OCI-LY1 (cell line): ENCODE measurements at regions not wholly inside any gene's neighbourhood (a gene's known extent, or its start where the extent isn't known, plus 50 kb on each side); places are given as distances from the start of the nearest gene placed in this dataset.

Source experiments
- H2AFZ ChIP-seq: fragments of 200-600 bp; sonication (generic), shearing (Covaris generic); 2 replicates; pipeline ENCODE4 v1.6.0; 2014; ENCODE audit warnings: antibody characterized with exemption, mild to moderate bottlenecking, low read length
- H3F3A ChIP-seq: fragments of 200-600 bp; sonication (generic), shearing (Covaris generic); 2 replicates; pipeline ENCODE4 v1.6.0; 2014; ENCODE audit warnings: mild to moderate bottlenecking, antibody characterized with exemption, low read length, moderate library complexity; ENCODE audit not compliant: insufficient read depth
- H3K27ac ChIP-seq: fragments of 200-600 bp; sonication (generic); 2 replicates; pipeline ENCODE4 v1.5.1; 2014; ENCODE audit warnings: low read length, mixed run types, mild to moderate bottlenecking, low read depth; ENCODE audit not compliant: poor library complexity, severe bottlenecking
- H3K27me3 ChIP-seq: fragments of 200-600 bp; sonication (generic); 2 replicates; pipeline ENCODE4 v1.6.0; 2014; ENCODE audit warnings: antibody characterized with exemption, mild to moderate bottlenecking, low read length, moderate library complexity; ENCODE audit not compliant: insufficient read depth
- H3K36me3 ChIP-seq: fragments of 200-600 bp; sonication (generic); 2 replicates; pipeline ENCODE4 v1.6.1; 2014; ENCODE audit warnings: mild to moderate bottlenecking, antibody characterized with exemption, low read length, moderate library complexity, mixed read lengths; ENCODE audit not compliant: insufficient read depth
- H3K4me1 ChIP-seq: fragments of 200-600 bp; sonication (generic); 2 replicates; pipeline ENCODE4 v1.5.1; 2014; ENCODE audit warnings: mild to moderate bottlenecking, low read length, moderate library complexity; ENCODE audit not compliant: insufficient read depth, severe bottlenecking
- H3K4me2 ChIP-seq: fragments of 200-600 bp; sonication (generic), shearing (Covaris generic); 2 replicates; pipeline ENCODE4 v1.6.1; 2014; ENCODE audit warnings: low read length
- H3K4me3 ChIP-seq: fragments of 200-600 bp; sonication (generic); 2 replicates; pipeline ENCODE4 v1.5.1; 2014; ENCODE audit warnings: low read length, low read depth, mild to moderate bottlenecking, mixed read lengths; ENCODE audit not compliant: poor library complexity, severe bottlenecking
- H3K79me2 ChIP-seq: fragments of 200-600 bp; shearing (Covaris generic); 2 replicates; pipeline ENCODE4 v1.6.1; 2016; ENCODE audit warnings: mixed run types, low read length, mixed read lengths; ENCODE audit not compliant: insufficient read depth
- H3K9ac ChIP-seq: fragments of 200-600 bp; sonication (generic), shearing (Covaris generic); 2 replicates; pipeline ENCODE4 v1.6.1; 2014; ENCODE audit warnings: mild to moderate bottlenecking, low read length, mixed read lengths
- H3K9me2 ChIP-seq: fragments of 200-600 bp; sonication (generic), shearing (Covaris generic); 2 replicates; pipeline ENCODE4 v1.6.1; 2014; ENCODE audit warnings: low read depth, mild to moderate bottlenecking, low read length, mixed read lengths
- H3K9me3 ChIP-seq: fragments of 200-600 bp; shearing (Covaris generic); 2 replicates; pipeline ENCODE4 v1.6.1; 2014; ENCODE audit warnings: low read length, mixed read lengths
- H4K20me1 ChIP-seq: fragments of 200-600 bp; sonication (generic), shearing (Covaris generic); 2 replicates; pipeline ENCODE4 v1.6.0; 2016; ENCODE audit warnings: mild to moderate bottlenecking, low read length; ENCODE audit not compliant: insufficient read depth
- EZH2 ChIP-seq: fragments of 200-600 bp; sonication (generic), shearing (Covaris generic); IDR thresholded peaks from 2 replicates; pipeline ENCODE4 v1.8.0; 2017; ENCODE audit warnings: borderline replicate concordance, mixed run types, mild to moderate bottlenecking, antibody characterized with exemption, low read length, moderate library complexity, mixed read lengths
- TF ChIP-seq, protein P1 (sequence below): fragments of 200-600 bp; sonication (generic), shearing (Covaris generic); IDR thresholded peaks from 2 replicates; pipeline ENCODE4 v1.5.1; 2017; ENCODE audit warnings: mild to moderate bottlenecking, antibody characterized with exemption, low read length, moderate library complexity, mixed read lengths

DNA sequence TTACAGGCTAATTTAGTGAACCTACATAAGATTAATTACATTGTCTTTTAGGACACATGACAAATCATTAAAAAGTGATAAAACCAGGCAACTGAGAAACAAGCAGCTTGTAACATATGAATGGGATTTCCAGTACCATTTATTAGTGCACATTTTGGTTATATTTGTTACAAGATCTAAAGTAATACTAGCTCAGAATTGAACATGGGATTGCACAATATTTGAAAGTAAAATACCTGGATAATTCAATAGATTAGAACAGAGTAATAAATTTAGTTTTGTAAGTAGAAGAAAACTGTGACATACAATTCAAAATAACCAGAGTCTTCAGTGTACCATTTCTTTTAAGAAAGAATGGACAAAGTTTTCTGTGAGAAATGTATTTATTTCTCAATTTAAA lies 1400.7 kb upstream of the ACVR2A start:
- H3K79me2 ChIP-seq = no peaks in the 10 kb centered on the region
- H3K9me3 ChIP-seq = no peaks in the 10 kb centered on the region
- H3K4me3 ChIP-seq = no peak overlapping the region
- H3K9me2 ChIP-seq = no peaks in the 10 kb centered on the region
- H3K27me3 ChIP-seq = no peaks in the 10 kb centered on the region
- H2AFZ ChIP-seq = no peak overlapping the region
- no peaks in the 10 kb centered on the region for H4K20me1 ChIP-seq
- no peaks in the 10 kb centered on the region for H3K36me3 ChIP-seq
- H3K4me1 ChIP-seq = no peaks in the 10 kb centered on the region
- H3K9ac ChIP-seq = no peak overlapping the region
- no peaks in the 10 kb centered on the region for H3F3A ChIP-seq
- TF ChIP-seq EZH2 = no peak
- TF ChIP-seq, protein P1, sequence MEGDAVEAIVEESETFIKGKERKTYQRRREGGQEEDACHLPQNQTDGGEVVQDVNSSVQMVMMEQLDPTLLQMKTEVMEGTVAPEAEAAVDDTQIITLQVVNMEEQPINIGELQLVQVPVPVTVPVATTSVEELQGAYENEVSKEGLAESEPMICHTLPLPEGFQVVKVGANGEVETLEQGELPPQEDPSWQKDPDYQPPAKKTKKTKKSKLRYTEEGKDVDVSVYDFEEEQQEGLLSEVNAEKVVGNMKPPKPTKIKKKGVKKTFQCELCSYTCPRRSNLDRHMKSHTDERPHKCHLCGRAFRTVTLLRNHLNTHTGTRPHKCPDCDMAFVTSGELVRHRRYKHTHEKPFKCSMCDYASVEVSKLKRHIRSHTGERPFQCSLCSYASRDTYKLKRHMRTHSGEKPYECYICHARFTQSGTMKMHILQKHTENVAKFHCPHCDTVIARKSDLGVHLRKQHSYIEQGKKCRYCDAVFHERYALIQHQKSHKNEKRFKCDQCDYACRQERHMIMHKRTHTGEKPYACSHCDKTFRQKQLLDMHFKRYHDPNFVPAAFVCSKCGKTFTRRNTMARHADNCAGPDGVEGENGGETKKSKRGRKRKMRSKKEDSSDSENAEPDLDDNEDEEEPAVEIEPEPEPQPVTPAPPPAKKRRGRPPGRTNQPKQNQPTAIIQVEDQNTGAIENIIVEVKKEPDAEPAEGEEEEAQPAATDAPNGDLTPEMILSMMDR = no peak
- no peak overlapping the region for H3K4me2 ChIP-seq
- H3K27ac ChIP-seq = no peak overlapping the region

DNA sequence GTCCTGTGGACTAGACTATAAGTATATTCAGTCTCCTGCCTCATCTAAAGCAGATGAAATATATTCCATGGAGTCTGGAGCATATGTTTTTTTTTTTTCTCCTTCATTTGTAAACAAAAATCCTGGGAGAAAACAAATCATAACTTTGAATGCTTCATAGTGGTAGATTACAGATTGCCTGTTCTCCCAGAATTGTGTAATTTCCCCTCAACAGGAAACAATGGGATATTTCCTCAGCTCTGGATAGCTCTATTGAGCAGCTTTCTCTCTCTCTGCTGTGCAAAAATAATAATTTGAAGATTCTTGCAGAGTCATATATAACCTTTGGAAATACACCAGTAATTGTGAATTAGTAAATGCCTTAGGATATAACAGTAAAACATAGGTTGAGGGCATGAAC lies 1406.6 kb upstream of the ACVR2A start:
- Histone ChIP-seq H3K9me2 (no peaks in the 10 kb centered on the region), H3K36me3 (no peaks in the 10 kb centered on the region), H3K9me3 (no peaks in the 10 kb centered on the region), H3K79me2 (no peaks in the 10 kb centered on the region), H2AFZ (no peak overlapping the region), H3K4me2 (no peak overlapping the region), H3F3A (no peaks in the 10 kb centered on the region), H4K20me1 (no peaks in the 10 kb centered on the region), H3K27ac (no peak overlapping the region), H3K4me3 (no peak overlapping the region), H3K4me1 (no peaks in the 10 kb centered on the region), H3K9ac (no peak overlapping the region), H3K27me3 (no peaks in the 10 kb centered on the region)
- no peak for TF ChIP-seq EZH2
- TF ChIP-seq, protein P1 = no peak

DNA sequence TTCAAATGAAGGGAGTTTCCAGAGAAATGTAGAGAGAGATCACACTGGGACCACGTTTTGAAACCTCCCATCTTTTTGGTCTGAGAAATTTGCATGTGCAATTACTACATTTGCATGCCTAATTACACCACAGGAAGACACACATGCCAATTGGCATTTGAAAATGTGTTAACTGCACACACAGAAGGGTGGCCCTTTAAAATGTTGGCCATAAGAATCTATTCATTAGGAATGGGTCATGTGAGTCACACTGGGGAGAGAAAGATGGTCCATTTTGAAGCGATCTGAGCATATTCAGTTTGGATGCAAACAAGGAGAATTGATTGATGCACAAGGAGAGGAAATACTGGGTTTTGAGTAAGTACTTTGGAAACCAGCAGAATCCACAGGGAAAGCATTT lies 1407.1 kb upstream of the ACVR2A start:
- Histone ChIP-seq H3K27me3 (no peaks in the 10 kb centered on the region), H4K20me1 (no peaks in the 10 kb centered on the region), H3K79me2 (no peaks in the 10 kb centered on the region), H3K4me3 (no peak overlapping the region), H3K27ac (no peak overlapping the region), H3K4me2 (no peak overlapping the region), H3K4me1 (no peaks in the 10 kb centered on the region), H3K9me2 (no peaks in the 10 kb centered on the region), H3K9ac (no peak overlapping the region), H3K36me3 (no peaks in the 10 kb centered on the region), H3K9me3 (no peaks in the 10 kb centered on the region), H3F3A (no peaks in the 10 kb centered on the region), H2AFZ (no peak overlapping the region)
- TF ChIP-seq, protein P1 = no peak
- TF ChIP-seq EZH2 = no peak
